Adrenal gland (tissue), 5 donors: ENCODE measurements at regions not wholly inside any gene's neighbourhood (a gene's known extent, or its start where the extent isn't known, plus 50 kb on each side); places are given as distances from the start of the nearest gene placed in this dataset.

Experiments used
- CTCF ChIP-seq, 6 experiments: fragments of 450-650 bp in 4 of 6; fragments of 200-600 bp in 2 of 6; sonication (generic) in 1 of 6; IDR thresholded peaks; 1 replicate in 5 of 6; 2 replicates in 1 of 6; pipeline versions ENCODE4 v1.5.1 to v1.8.0; 2016 to 2021; ENCODE audit warnings: antibody characterized with exemption in 6 of 6, mild to moderate bottlenecking in 2 of 6, moderate library complexity in 1 of 6
- POLR2A ChIP-seq, 2 donors: fragments of 450-650 bp; IDR thresholded peaks; one replicate each; pipeline ENCODE4 v1.6.1; 2017; ENCODE audit warnings: antibody characterized with exemption in 2 of 2, mild to moderate bottlenecking in 2 of 2, moderate library complexity in 1 of 2
- donor health status: DM: no; HTN: no; CAD: no.

- no peak for TF ChIP-seq CTCF (IDR thresholded peaks at IDR 0.05)
- no peak for TF ChIP-seq POLR2A (IDR thresholded peaks at IDR 0.05)
These were observed 83.0 kb upstream of the MAPK10 start for GRCh38 chr4:86442881-86443280.
